IMR-90 (cell line): ENCODE measurements at regions not wholly inside any gene's neighbourhood (a gene's known extent, or its start where the extent isn't known, plus 50 kb on each side); places are given as distances from the start of the nearest gene placed in this dataset.

ENCODE experiments used
- ATAC-seq: fragments of 200-7000 bp; cut with Tn5 transposase; 2 replicates; pipeline ENCODE4 v1.9.1; 2020; ENCODE audit warnings: low read depth, mild to moderate bottlenecking, moderate library complexity
- BruUV-seq: library from RNA; stranded (reverse); fragments of 400-500 nt; replicated peaks from 2 replicates; lab custom pipeline; 2021; lab: Mats Ljungman, UMichigan
- CTCF ChIA-PET: fragments of 300-600 bp; formaldehyde crosslinking; extraction: SDS; loops from one replicate; lab custom pipeline; 2021; ENCODE audit warnings: antibody characterized with exemption; lab: Yijun Ruan, JAX
- POLR2A ChIA-PET: fragments of 300-600 bp; sonication (Branson Sonifier 250); formaldehyde crosslinking; loops from one replicate; lab custom pipeline; 2022; ENCODE audit warnings: antibody characterized with exemption; ENCODE audit not compliant: unreplicated experiment; lab: Charles Lee
- DNase-seq: peaks from one replicate; pipeline ENCODE4 v3.0.0; 2013
- H2AFZ ChIP-seq: replicated peaks from 2 replicates; pipeline ENCODE3; 2013; ENCODE audit warnings: low read length, mild to moderate bottlenecking; ENCODE audit not compliant: poor library complexity
- H2AK5ac ChIP-seq: 2 replicates; pipeline ENCODE4 v1.6.1; 2013; ENCODE audit warnings: low read depth, low read length, inconsistent platforms
- H2AK9ac ChIP-seq: replicated peaks from 2 replicates; pipeline ENCODE3; 2013; ENCODE audit warnings: mild to moderate bottlenecking, low read depth, low read length, moderate library complexity; ENCODE audit not compliant: poor library complexity
- H2BK120ac ChIP-seq: 2 replicates; pipeline ENCODE4 v1.6.1; 2013; ENCODE audit warnings: low read depth, low read length, inconsistent platforms
- H2BK15ac ChIP-seq: 3 replicates; pipeline ENCODE4 v1.6.1; 2013; ENCODE audit warnings: low read depth, low read length, inconsistent platforms
- H2BK20ac ChIP-seq: 2 replicates; pipeline ENCODE4 v1.6.1; 2013; ENCODE audit warnings: low read depth, mild to moderate bottlenecking, inconsistent platforms, low read length, moderate library complexity
- H2BK5ac ChIP-seq: 2 replicates; pipeline ENCODE4 v1.6.1; 2013; ENCODE audit warnings: mild to moderate bottlenecking, low read depth, low read length, inconsistent platforms; ENCODE audit not compliant: poor library complexity, severe bottlenecking
- H3K14ac ChIP-seq: replicated peaks from 2 replicates; pipeline ENCODE4 v1.6.1; 2013; ENCODE audit warnings: low read depth, low read length, inconsistent platforms
- H3K18ac ChIP-seq: 2 replicates; pipeline ENCODE4 v1.6.1; 2013; ENCODE audit warnings: low read depth, low read length, control low read depth
- H3K23ac ChIP-seq: 2 replicates; pipeline ENCODE4 v1.6.1; 2013; ENCODE audit warnings: low read depth, low read length, inconsistent platforms
- H3K27ac ChIP-seq: 2 replicates; pipeline ENCODE4 v1.5.1; 2013; ENCODE audit warnings: mild to moderate bottlenecking, control low read depth, low read length; ENCODE audit not compliant: insufficient read depth
- H3K27me3 ChIP-seq: 2 replicates; pipeline ENCODE4 v1.6.1; 2013; ENCODE audit warnings: low read length; ENCODE audit not compliant: control insufficient read depth, insufficient read depth
- H3K36me3 ChIP-seq: 2 replicates; pipeline ENCODE4 v1.6.1; 2013; ENCODE audit warnings: low read length, mixed read lengths; ENCODE audit not compliant: control insufficient read depth, insufficient read depth
- H3K4ac ChIP-seq: 2 replicates; pipeline ENCODE4 v1.6.1; 2013; ENCODE audit warnings: low read depth, low read length, inconsistent platforms
- H3K4me1 ChIP-seq: 2 replicates; pipeline ENCODE4 v1.6.1; 2013; ENCODE audit warnings: low read length, mixed read lengths; ENCODE audit not compliant: control insufficient read depth, insufficient read depth
- H3K4me2 ChIP-seq: 2 replicates; pipeline ENCODE4 v1.6.1; 2013; ENCODE audit warnings: low read depth, mild to moderate bottlenecking, control low read depth, low read length, moderate library complexity
- H3K4me3 ChIP-seq: 2 replicates; pipeline ENCODE4 v1.5.1; 2013; ENCODE audit warnings: low read depth, mild to moderate bottlenecking, control low read depth, low read length, moderate library complexity; ENCODE audit not compliant: insufficient read depth
- H3K56ac ChIP-seq: 2 replicates; pipeline ENCODE4 v1.6.1; 2013; ENCODE audit warnings: low read length, inconsistent platforms; ENCODE audit not compliant: insufficient read depth; ENCODE audit errors: extremely low read depth
- H3K79me1 ChIP-seq, 2 experiments: 2 replicates each; pipeline ENCODE4 v1.6.1; 2013; ENCODE audit warnings: low read length in 2 of 2, inconsistent platforms in 1 of 2, low read depth in 1 of 2
- H3K9ac ChIP-seq: 2 replicates; pipeline ENCODE4 v1.6.1; 2013; ENCODE audit warnings: low read depth, low read length, control low read depth
- H3K9me1 ChIP-seq: 2 replicates; pipeline ENCODE4 v1.6.1; 2013; ENCODE audit warnings: low read length, inconsistent platforms; ENCODE audit not compliant: insufficient read depth
- H3K9me3 ChIP-seq: 2 replicates; pipeline ENCODE4 v1.6.1; 2013; ENCODE audit warnings: low read length; ENCODE audit not compliant: control insufficient read depth, insufficient read depth
- H4K20me1 ChIP-seq: 2 replicates; pipeline ENCODE4 v1.6.1; 2013; ENCODE audit warnings: low read length, inconsistent platforms; ENCODE audit not compliant: insufficient read depth
- H4K5ac ChIP-seq: 2 replicates; pipeline ENCODE4 v1.6.1; 2013; ENCODE audit warnings: mild to moderate bottlenecking, low read depth, low read length, control low read depth
- H4K8ac ChIP-seq, 2 experiments: 2 replicates each; pipeline ENCODE4 v1.6.1; 2013; ENCODE audit warnings: low read depth in 2 of 2, low read length in 2 of 2, control low read depth in 1 of 2, inconsistent platforms in 1 of 2
- H4K91ac ChIP-seq: 2 replicates; pipeline ENCODE4 v1.6.1; 2013; ENCODE audit warnings: low read depth, low read length, inconsistent platforms; ENCODE audit not compliant: insufficient read depth
- CEBPB ChIP-seq: IDR thresholded peaks from 2 replicates; pipeline ENCODE4 v1.6.1; 2012; ENCODE audit warnings: low read depth, low read length, improper control_type of control experiment
- ELK1 ChIP-seq: fragments of 150-350 bp; IDR thresholded peaks from 2 replicates; pipeline ENCODE4 v1.6.1; 2016; ENCODE audit warnings: low read depth, mild to moderate bottlenecking, low read length, moderate library complexity, borderline replicate concordance
- FOS ChIP-seq: fragments of 150-350 bp; IDR thresholded peaks from 2 replicates; pipeline ENCODE4 v1.6.1; 2016; ENCODE audit warnings: low read depth, low read length
- MAFK ChIP-seq: IDR thresholded peaks from 2 replicates; pipeline ENCODE4 v1.6.1; 2012; ENCODE audit warnings: low read depth, low read length, improper control_type of control experiment
- MAZ ChIP-seq: IDR thresholded peaks from 2 replicates; pipeline ENCODE4 v1.6.1; 2012; ENCODE audit warnings: low read depth, mild to moderate bottlenecking, low read length, improper control_type of control experiment, moderate library complexity, borderline replicate concordance
- MXI1 ChIP-seq: IDR thresholded peaks from 2 replicates; pipeline ENCODE4 v1.6.1; 2012; ENCODE audit warnings: low read depth, mild to moderate bottlenecking, low read length, moderate library complexity, borderline replicate concordance
- NFE2L2 ChIP-seq: fragments of 150-350 bp; IDR thresholded peaks from 2 replicates; pipeline ENCODE4 v1.6.1; 2016; ENCODE audit warnings: low read depth, mild to moderate bottlenecking, low read length
- POLR2A ChIP-seq: IDR thresholded peaks from 2 replicates; pipeline ENCODE4 v1.6.1; 2012; ENCODE audit warnings: mild to moderate bottlenecking, low read depth, low read length
- RAD21 ChIP-seq: IDR thresholded peaks from 2 replicates; pipeline ENCODE4 v1.6.1; 2012; ENCODE audit warnings: low read length, improper control_type of control experiment
- RFX5 ChIP-seq: IDR thresholded peaks from 2 replicates; pipeline ENCODE4 v1.8.0; 2012; ENCODE audit warnings: low read depth, mild to moderate bottlenecking, low read length, moderate library complexity
- SMC3 ChIP-seq: fragments of 150-350 bp; IDR thresholded peaks from 2 replicates; pipeline ENCODE4 v1.6.1; 2016; ENCODE audit warnings: low read depth, mild to moderate bottlenecking, antibody characterized with exemption, low read length, moderate library complexity
- WGBS, 2 experiments: methylation state at CpG; one replicate each; pipeline versions ENCODE4 v1.1.5 to v1.1.7; 2013; ENCODE audit warnings: missing lambda C conversion rate in 2 of 2; ENCODE audit not compliant: insufficient read length in 1 of 2; ENCODE audit errors: extremely low coverage in 2 of 2; 5-methylcytosine and 5-hydroxymethylcytosine counted together
- dilution Hi-C: fragments of 300-500 bp; cut with HindIII; formaldehyde crosslinking; loops from one replicate; pipeline ENCODE4 v1.14.3; 2018; ENCODE audit warnings: low sequenced_read_pairs; ENCODE audit not compliant: unreplicated experiment
- in situ Hi-C: fragments of 300-500 bp; cut with MboI; formaldehyde crosslinking; loops from 3 replicates; pipeline ENCODE4 v1.14.3; 2019; ENCODE audit warnings: low sequenced_read_pairs, inconsistent platforms, mixed read lengths
- intact Hi-C: fragments of 100-400 bp; cut with micrococcal nuclease; formaldehyde crosslinking; loops from 2 replicates; pipeline ENCODE4 v1.10.0; 2022
- TF ChIP-seq, protein P1 (sequence below): conservative IDR thresholded peaks from 2 replicates; pipeline ENCODE4 v1.5.1; 2012; ENCODE audit warnings: mild to moderate bottlenecking, low read depth, low read length, improper control_type of control experiment
- TF ChIP-seq, protein P2 (sequence below): fragments of 150-350 bp; IDR thresholded peaks from 2 replicates; pipeline ENCODE4 v1.6.1; 2017; ENCODE audit warnings: mild to moderate bottlenecking, antibody characterized with exemption, low read length, low read depth

DNA sequence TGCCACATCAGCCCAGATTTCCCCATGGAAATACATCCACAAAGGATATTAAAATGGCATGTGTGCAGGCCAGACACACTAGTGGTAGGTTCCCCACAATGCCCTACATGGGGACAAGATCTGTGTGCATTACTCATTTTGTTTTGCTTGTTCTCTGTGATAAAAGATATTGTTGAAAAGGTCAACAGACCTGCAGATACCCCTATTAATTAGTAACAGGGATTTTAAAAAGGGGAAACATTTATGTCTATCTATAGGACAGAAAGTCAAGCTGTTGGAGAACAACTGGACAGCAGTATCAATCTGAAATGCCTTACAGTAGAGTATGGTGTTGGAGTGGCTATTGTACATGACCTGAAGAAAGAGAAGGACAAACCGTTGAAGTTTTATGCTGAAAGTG lies 596.0 kb upstream of the GRM7 start:
- ChIA-PET POLR2A (no interaction called here), CTCF (no interaction called here)
- H3K79me1 ChIP-seq, result no peaks in the 10 kb centered on the region
- H3K27me3 ChIP-seq, result no peaks in the 10 kb centered on the region
- no peak overlapping the region for H3K18ac ChIP-seq
- H2AK5ac ChIP-seq, result no peak overlapping the region
- no peak overlapping the region for H4K8ac ChIP-seq
- no peaks in the 10 kb centered on the region for H4K20me1 ChIP-seq
- DNase-seq, result no peak
- no peak overlapping the region for H2BK5ac ChIP-seq
- dilution Hi-C loops (no loop called here), in situ Hi-C loops (no loop called here), intact Hi-C loops (no loop called here)
- no peak overlapping the region for H3K9ac ChIP-seq
- no peak overlapping the region for H4K5ac ChIP-seq
- no peak for ATAC-seq
- no peak overlapping the region for H3K56ac ChIP-seq
- no peak overlapping the region for H3K4me3 ChIP-seq
- no peak overlapping the region for H2AFZ ChIP-seq
- WGBS, 2 experiments, result no CpG with 5 or more reads among the region's 1 CpG
- peaks cover 6% of the 10 kb centered on the region for H3K9me3 ChIP-seq
- no peak overlapping the region for H3K27ac ChIP-seq
- H3K4ac ChIP-seq, result no peak overlapping the region
- no peak overlapping the region for H3K14ac ChIP-seq
- no peak overlapping the region for H2BK120ac ChIP-seq
- no peak overlapping the region for H3K4me2 ChIP-seq
- BruUV-seq, result no TSS peak
- H3K23ac ChIP-seq, result no peak overlapping the region
- H4K91ac ChIP-seq, result no peak overlapping the region
- H2AK9ac ChIP-seq, result no peak overlapping the region
- no peak overlapping the region for H2BK15ac ChIP-seq
- H3K4me1 ChIP-seq, result no peaks in the 10 kb centered on the region
- no peaks in the 10 kb centered on the region for H3K9me1 ChIP-seq
- no peak overlapping the region for H2BK20ac ChIP-seq
- no peaks in the 10 kb centered on the region for H3K36me3 ChIP-seq
- TF ChIP-seq NFE2L2, result no peak
- TF ChIP-seq POLR2A, result no peak
- TF ChIP-seq, protein P1, sequence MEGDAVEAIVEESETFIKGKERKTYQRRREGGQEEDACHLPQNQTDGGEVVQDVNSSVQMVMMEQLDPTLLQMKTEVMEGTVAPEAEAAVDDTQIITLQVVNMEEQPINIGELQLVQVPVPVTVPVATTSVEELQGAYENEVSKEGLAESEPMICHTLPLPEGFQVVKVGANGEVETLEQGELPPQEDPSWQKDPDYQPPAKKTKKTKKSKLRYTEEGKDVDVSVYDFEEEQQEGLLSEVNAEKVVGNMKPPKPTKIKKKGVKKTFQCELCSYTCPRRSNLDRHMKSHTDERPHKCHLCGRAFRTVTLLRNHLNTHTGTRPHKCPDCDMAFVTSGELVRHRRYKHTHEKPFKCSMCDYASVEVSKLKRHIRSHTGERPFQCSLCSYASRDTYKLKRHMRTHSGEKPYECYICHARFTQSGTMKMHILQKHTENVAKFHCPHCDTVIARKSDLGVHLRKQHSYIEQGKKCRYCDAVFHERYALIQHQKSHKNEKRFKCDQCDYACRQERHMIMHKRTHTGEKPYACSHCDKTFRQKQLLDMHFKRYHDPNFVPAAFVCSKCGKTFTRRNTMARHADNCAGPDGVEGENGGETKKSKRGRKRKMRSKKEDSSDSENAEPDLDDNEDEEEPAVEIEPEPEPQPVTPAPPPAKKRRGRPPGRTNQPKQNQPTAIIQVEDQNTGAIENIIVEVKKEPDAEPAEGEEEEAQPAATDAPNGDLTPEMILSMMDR, result no peak
- TF ChIP-seq MAZ, result no peak
- no peak for TF ChIP-seq RFX5
- TF ChIP-seq SMC3, result no peak
- TF ChIP-seq MXI1, result no peak
- TF ChIP-seq FOS, result no peak
- TF ChIP-seq RAD21, result no peak
- TF ChIP-seq, protein P2, sequence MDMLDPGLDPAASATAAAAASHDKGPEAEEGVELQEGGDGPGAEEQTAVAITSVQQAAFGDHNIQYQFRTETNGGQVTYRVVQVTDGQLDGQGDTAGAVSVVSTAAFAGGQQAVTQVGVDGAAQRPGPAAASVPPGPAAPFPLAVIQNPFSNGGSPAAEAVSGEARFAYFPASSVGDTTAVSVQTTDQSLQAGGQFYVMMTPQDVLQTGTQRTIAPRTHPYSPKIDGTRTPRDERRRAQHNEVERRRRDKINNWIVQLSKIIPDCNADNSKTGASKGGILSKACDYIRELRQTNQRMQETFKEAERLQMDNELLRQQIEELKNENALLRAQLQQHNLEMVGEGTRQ, result no peak
- TF ChIP-seq ELK1, result no peak
- no peak for TF ChIP-seq MAFK
- no peak for TF ChIP-seq CEBPB
